ENCODE measurements at regions not wholly inside any gene's neighbourhood (a gene's known extent, or its start where the extent isn't known, plus 50 kb on each side); places are given as distances from the start of the nearest gene placed in this dataset.

DNA sequence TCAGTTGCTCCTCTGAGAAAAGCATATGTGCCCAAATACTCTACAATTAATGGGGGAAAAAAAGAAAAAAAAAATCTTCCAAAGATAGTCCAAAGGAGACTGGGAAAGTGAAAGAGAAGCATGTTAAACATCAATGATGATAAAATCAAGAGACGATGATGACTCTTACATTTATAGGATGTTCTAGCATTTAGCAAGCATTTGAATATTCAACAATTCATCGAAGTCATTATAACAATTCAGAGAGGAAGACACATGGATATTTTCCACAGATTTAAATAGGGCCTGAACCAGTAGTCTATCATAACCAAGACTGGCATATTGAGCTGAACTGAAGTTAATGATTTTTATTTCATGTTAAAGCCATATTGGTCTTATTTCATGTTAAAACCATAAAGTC, 528.4 kb downstream of the INHBA start:
- TF ChIP-seq, protein P1, sequence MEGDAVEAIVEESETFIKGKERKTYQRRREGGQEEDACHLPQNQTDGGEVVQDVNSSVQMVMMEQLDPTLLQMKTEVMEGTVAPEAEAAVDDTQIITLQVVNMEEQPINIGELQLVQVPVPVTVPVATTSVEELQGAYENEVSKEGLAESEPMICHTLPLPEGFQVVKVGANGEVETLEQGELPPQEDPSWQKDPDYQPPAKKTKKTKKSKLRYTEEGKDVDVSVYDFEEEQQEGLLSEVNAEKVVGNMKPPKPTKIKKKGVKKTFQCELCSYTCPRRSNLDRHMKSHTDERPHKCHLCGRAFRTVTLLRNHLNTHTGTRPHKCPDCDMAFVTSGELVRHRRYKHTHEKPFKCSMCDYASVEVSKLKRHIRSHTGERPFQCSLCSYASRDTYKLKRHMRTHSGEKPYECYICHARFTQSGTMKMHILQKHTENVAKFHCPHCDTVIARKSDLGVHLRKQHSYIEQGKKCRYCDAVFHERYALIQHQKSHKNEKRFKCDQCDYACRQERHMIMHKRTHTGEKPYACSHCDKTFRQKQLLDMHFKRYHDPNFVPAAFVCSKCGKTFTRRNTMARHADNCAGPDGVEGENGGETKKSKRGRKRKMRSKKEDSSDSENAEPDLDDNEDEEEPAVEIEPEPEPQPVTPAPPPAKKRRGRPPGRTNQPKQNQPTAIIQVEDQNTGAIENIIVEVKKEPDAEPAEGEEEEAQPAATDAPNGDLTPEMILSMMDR (IDR thresholded peaks at IDR 0.05), result no peak
- no peak for TF ChIP-seq POLR2A (IDR thresholded peaks at IDR 0.05; ENCODE audit: low read length)
- TF ChIP-seq CEBPB (IDR thresholded peaks at IDR 0.05), result no peak
- TF ChIP-seq SMC3 (IDR thresholded peaks at IDR 0.05), result no peak
- no peak for TF ChIP-seq KDM5A (IDR thresholded peaks at IDR 0.05)
- TF ChIP-seq NR3C1 (IDR thresholded peaks at IDR 0.05), result no peak
- no peak for TF ChIP-seq PHF8 (IDR thresholded peaks at IDR 0.05; ENCODE audit: borderline replicate concordance, low read depth)

All from A549 (cell line).